Stimulated activated naive B cell treated with anti-CD40 and anti-IgM and Interleukin-4, amounts not matched to agents 10 μg/mL and 1 μg/mL and 100 μg/mL, for 72 hours (primary cell): ENCODE measurements at regions not wholly inside any gene's neighbourhood (a gene's known extent, or its start where the extent isn't known, plus 50 kb on each side); places are given as distances from the start of the nearest gene placed in this dataset.
"Not testable (repeated sequence)": the region's sequence is repeated elsewhere in the genome, so short reads cannot be mapped to it uniquely, and the experiment has no call there.

Source experiments
- ATAC-seq, 2 donors: fragments of 150-1000 bp; cut with Tn5 transposase; replicated peaks; 2 replicates each; pipeline ENCODE4 v1.10.0; 2021; ENCODE audit warnings: moderate library complexity in 1 of 2
- DNase-seq: peaks from one replicate; pipeline ENCODE4 v3.0.0; 2021
- H3K27ac Mint-ChIP-seq: one replicate; pipeline ENCODE4 v1.8.0; 2022; ENCODE audit warnings: mild to moderate bottlenecking, mixed read lengths
- H3K27me3 Mint-ChIP-seq, 2 donors: one replicate each; pipeline ENCODE4 v1.8.0; 2022; ENCODE audit warnings: mixed read lengths in 2 of 2
- H3K36me3 Mint-ChIP-seq, 2 donors: one replicate each; pipeline ENCODE4 v1.8.0; 2022; ENCODE audit warnings: mixed read lengths in 2 of 2, mild to moderate bottlenecking in 1 of 2
- H3K4me1 Mint-ChIP-seq, 2 donors: one replicate each; pipeline ENCODE4 v1.8.0; 2022; ENCODE audit warnings: mixed read lengths in 2 of 2, mild to moderate bottlenecking in 1 of 2
- H3K4me3 Mint-ChIP-seq, 2 donors: one replicate each; pipeline ENCODE4 v1.8.0; 2022; ENCODE audit warnings: mild to moderate bottlenecking in 2 of 2, mixed read lengths in 2 of 2, moderate library complexity in 1 of 2
- H3K9me3 Mint-ChIP-seq, 2 donors: one replicate each; pipeline ENCODE4 v1.8.0; 2022; ENCODE audit warnings: mixed read lengths in 2 of 2, mild to moderate bottlenecking in 1 of 2

GRCh38 chr2:13351068-13351467 is 634.3 kb downstream of the TRIB2 start:
- Mint-ChIP-seq H3K4me3 (no peak overlapping the region), H3K4me1 (no peaks in the 10 kb centered on the region), H3K9me3 (peaks cover 0 to 2% of the 10 kb centered on the region in 2 donors), H3K36me3 (no peaks in the 10 kb centered on the region), H3K27me3 (no peaks in the 10 kb centered on the region), H3K27ac (no peak overlapping the region)
- DNase-seq (no peak), ATAC-seq (no peak)

GRCh38 chr2:13353083-13353482 is 636.3 kb downstream of the TRIB2 start:
- Mint-ChIP-seq H3K9me3 (peaks cover 0 to 2% of the 10 kb centered on the region in 2 donors), H3K27ac (no peak overlapping the region), H3K27me3 (no peaks in the 10 kb centered on the region), H3K4me1 (no peaks in the 10 kb centered on the region), H3K36me3 (no peaks in the 10 kb centered on the region), H3K4me3 (no peak overlapping the region)
- ATAC-seq (no peak), DNase-seq (no peak)

- Mint-ChIP-seq H3K27me3 (no peaks in the 10 kb centered on the region), H3K4me3 (no peak overlapping the region), H3K27ac (no peak overlapping the region), H3K36me3 (no peaks in the 10 kb centered on the region), H3K9me3 (peaks cover 0 to 5% of the 10 kb centered on the region in 2 donors), H3K4me1 (no peaks in the 10 kb centered on the region)
- DNase-seq (no peak), ATAC-seq (no peak)
Measured at GRCh38 chr2:13354031-13354430, 637.3 kb downstream of the TRIB2 start.

GRCh38 chr2:13381928-13382327 is 665.2 kb downstream of the TRIB2 start:
- not testable (repeated sequence) for H3K27ac Mint-ChIP-seq, H3K4me1 Mint-ChIP-seq, DNase-seq, H3K27me3 Mint-ChIP-seq, H3K36me3 Mint-ChIP-seq, ATAC-seq, H3K9me3 Mint-ChIP-seq, H3K4me3 Mint-ChIP-seq

- H3K27me3 Mint-ChIP-seq, H3K27ac Mint-ChIP-seq, H3K36me3 Mint-ChIP-seq, H3K9me3 Mint-ChIP-seq, H3K4me3 Mint-ChIP-seq, ATAC-seq, H3K4me1 Mint-ChIP-seq, DNase-seq: not testable (repeated sequence)
Measured at GRCh38 chr2:13389172-13389571, 672.4 kb downstream of the TRIB2 start.

GRCh38 chr2:13390676-13391075 is 673.9 kb downstream of the TRIB2 start:
- no peak overlapping the region for H3K4me3 Mint-ChIP-seq
- no peaks in the 10 kb centered on the region for H3K4me1 Mint-ChIP-seq
- no peak overlapping the region for H3K27ac Mint-ChIP-seq

GRCh38 chr2:13401312-13401711 is 684.6 kb downstream of the TRIB2 start:
- Mint-ChIP-seq H3K27ac (no peak overlapping the region), H3K4me3 (no peak overlapping the region), H3K36me3 (no peaks in the 10 kb centered on the region), H3K9me3 (peaks cover 9 to 19% of the 10 kb centered on the region in 2 donors), H3K4me1 (no peaks in the 10 kb centered on the region), H3K27me3 (no peaks in the 10 kb centered on the region)
- DNase-seq: no peak
- no peak for ATAC-seq

More at GRCh38 chr2:13390676-13391075, 673.9 kb downstream of the TRIB2 start:
- DNase-seq (no peak), ATAC-seq (no peak)
- no peaks in the 10 kb centered on the region for H3K36me3 Mint-ChIP-seq
- H3K9me3 Mint-ChIP-seq: peaks cover 3 to 4% of the 10 kb centered on the region in 2 donors
- no peaks in the 10 kb centered on the region for H3K27me3 Mint-ChIP-seq

- no peaks in the 10 kb centered on the region for H3K27me3 Mint-ChIP-seq
- H3K27ac Mint-ChIP-seq: no peak overlapping the region
- H3K36me3 Mint-ChIP-seq: no peaks in the 10 kb centered on the region
- H3K9me3 Mint-ChIP-seq: peaks cover 4 to 9% of the 10 kb centered on the region in 2 donors
- DNase-seq (no peak), ATAC-seq (no peak)
- H3K4me1 Mint-ChIP-seq: no peaks in the 10 kb centered on the region
- H3K4me3 Mint-ChIP-seq: no peak overlapping the region
Measured at GRCh38 chr2:13413989-13414388, 697.3 kb downstream of the TRIB2 start.

- Mint-ChIP-seq H3K36me3 (no peaks in the 10 kb centered on the region), H3K9me3 (peaks cover 4 to 9% of the 10 kb centered on the region in 2 donors), H3K27me3 (no peaks in the 10 kb centered on the region), H3K4me1 (no peaks in the 10 kb centered on the region), H3K4me3 (no peak overlapping the region), H3K27ac (no peak overlapping the region)
- ATAC-seq (no peak), DNase-seq (no peak)
Measured at GRCh38 chr2:13414897-13415296, 698.2 kb downstream of the TRIB2 start.

GRCh38 chr2:13433954-13434353 is 717.2 kb downstream of the TRIB2 start:
- Mint-ChIP-seq H3K36me3 (no peaks in the 10 kb centered on the region), H3K27me3 (no peaks in the 10 kb centered on the region), H3K4me3 (no peak overlapping the region), H3K4me1 (no peaks in the 10 kb centered on the region), H3K9me3 (peaks cover 7 to 8% of the 10 kb centered on the region in 2 donors), H3K27ac (no peak overlapping the region)
- no peak for ATAC-seq
- DNase-seq: no peak

- not testable (repeated sequence) for H3K36me3 Mint-ChIP-seq, H3K9me3 Mint-ChIP-seq, H3K4me1 Mint-ChIP-seq, H3K27ac Mint-ChIP-seq, DNase-seq, H3K27me3 Mint-ChIP-seq, ATAC-seq, H3K4me3 Mint-ChIP-seq
Measured at GRCh38 chr2:13443554-13444261, 727.0 kb downstream of the TRIB2 start.

- Mint-ChIP-seq H3K27me3 (no peaks in the 10 kb centered on the region), H3K36me3 (no peaks in the 10 kb centered on the region), H3K27ac (no peak overlapping the region), H3K9me3 (peaks cover 0 to 3% of the 10 kb centered on the region in 2 donors), H3K4me3 (no peak overlapping the region), H3K4me1 (no peaks in the 10 kb centered on the region)
- DNase-seq: no peak
- ATAC-seq: no peak
Measured at GRCh38 chr2:13462464-13462863, 745.7 kb downstream of the TRIB2 start.

GRCh38 chr2:13466076-13466475 is 749.3 kb downstream of the TRIB2 start:
- H3K9me3 Mint-ChIP-seq: peaks cover 0 to 2% of the 10 kb centered on the region in 2 donors
- no peaks in the 10 kb centered on the region for H3K36me3 Mint-ChIP-seq
- no peaks in the 10 kb centered on the region for H3K27me3 Mint-ChIP-seq
- DNase-seq: no peak
- no peak overlapping the region for H3K27ac Mint-ChIP-seq
- H3K4me1 Mint-ChIP-seq: no peaks in the 10 kb centered on the region
- ATAC-seq: no peak
- H3K4me3 Mint-ChIP-seq: no peak overlapping the region

- no peaks in the 10 kb centered on the region for H3K4me1 Mint-ChIP-seq
- H3K9me3 Mint-ChIP-seq: peaks cover 0 to 4% of the 10 kb centered on the region in 2 donors
- DNase-seq (no peak), ATAC-seq (no peak)
- no peaks in the 10 kb centered on the region for H3K27me3 Mint-ChIP-seq
- no peaks in the 10 kb centered on the region for H3K36me3 Mint-ChIP-seq
- H3K4me3 Mint-ChIP-seq: no peak overlapping the region
- H3K27ac Mint-ChIP-seq: no peak overlapping the region
Measured at GRCh38 chr2:13474538-13474937, 757.8 kb downstream of the TRIB2 start.

- Mint-ChIP-seq H3K36me3 (no peaks in the 10 kb centered on the region), H3K27me3 (no peaks in the 10 kb centered on the region), H3K4me3 (no peak overlapping the region), H3K4me1 (no peaks in the 10 kb centered on the region), H3K27ac (no peak overlapping the region), H3K9me3 (peaks cover 0 to 1% of the 10 kb centered on the region in 2 donors)
- no peak for DNase-seq
- ATAC-seq: no peak
Measured at GRCh38 chr2:13480057-13480456, 763.3 kb downstream of the TRIB2 start.
